PC-9 (cell line): ENCODE measurements at regions not wholly inside any gene's neighbourhood (a gene's known extent, or its start where the extent isn't known, plus 50 kb on each side); places are given as distances from the start of the nearest gene placed in this dataset.

ENCODE experiments used
- BruUV-seq: library from RNA; stranded (reverse); fragments of 400-500 nt; replicated peaks from 2 replicates; lab custom pipeline; 2021; lab: Mats Ljungman, UMichigan
- CTCF ChIA-PET: fragments of 300-600 bp; sonication (Branson Sonifier 250); formaldehyde crosslinking; loops from one replicate; lab custom pipeline; 2022; ENCODE audit warnings: antibody characterized with exemption; lab: Charles Lee
- POLR2A ChIA-PET: fragments of 300-600 bp; sonication (Branson Sonifier 250); formaldehyde crosslinking; loops from one replicate; lab custom pipeline; 2022; ENCODE audit warnings: antibody characterized with exemption; ENCODE audit not compliant: unreplicated experiment; lab: Charles Lee
- DNase-seq, 2 experiments: peaks; one replicate each; pipeline versions ENCODE4 v3.0.0 to v3.0.0-alpha.2; 2015 to 2022; ENCODE audit warnings: mixed read lengths in 1 of 2
- H2AFZ ChIP-seq: fragments of 200-600 bp; sonication (generic); 2 replicates; pipeline ENCODE4 v1.8.1; 2017; ENCODE audit warnings: antibody characterized with exemption
- H3F3A ChIP-seq: fragments of 200-600 bp; sonication (generic); 2 replicates; pipeline ENCODE4 v1.8.1; 2017; ENCODE audit warnings: antibody characterized with exemption, mild to moderate bottlenecking, low read depth; ENCODE audit not compliant: insufficient read depth
- H3K27ac ChIP-seq: fragments of 200-600 bp; sonication (generic); 2 replicates; pipeline ENCODE4 v1.6.1; 2016; ENCODE audit warnings: mixed run types
- H3K27me3 ChIP-seq: fragments of 200-600 bp; sonication (generic); 2 replicates; pipeline ENCODE4 v1.6.1; 2016; ENCODE audit warnings: low read depth, mixed run types; ENCODE audit not compliant: insufficient read depth
- H3K36me3 ChIP-seq: fragments of 200-600 bp; sonication (generic); 2 replicates; pipeline ENCODE4 v1.6.1; 2016; ENCODE audit warnings: low read depth, mixed run types
- H3K4me1 ChIP-seq: fragments of 200-600 bp; sonication (generic); replicated peaks from 2 replicates; pipeline ENCODE4 v1.6.1; 2016; ENCODE audit warnings: mixed run types; ENCODE audit not compliant: insufficient read depth
- H3K4me2 ChIP-seq: fragments of 200-600 bp; sonication (generic); 2 replicates; pipeline ENCODE4 v1.6.1; 2017; ENCODE audit warnings: mixed run types
- H3K4me3 ChIP-seq: fragments of 200-600 bp; sonication (generic); 2 replicates; pipeline ENCODE4 v1.6.1; 2016; ENCODE audit warnings: mixed run types
- H3K79me2 ChIP-seq: fragments of 200-600 bp; sonication (generic); 2 replicates; pipeline ENCODE4 v1.6.1; 2017; ENCODE audit warnings: low read depth, mixed run types
- H3K9me2 ChIP-seq: fragments of 200-600 bp; sonication (generic); 2 replicates; pipeline ENCODE4 v1.8.1; 2017; ENCODE audit warnings: mild to moderate bottlenecking; ENCODE audit not compliant: insufficient read depth
- H3K9me3 ChIP-seq: fragments of 200-600 bp; sonication (generic); 2 replicates; pipeline ENCODE4 v1.8.1; 2016; ENCODE audit warnings: low read depth; ENCODE audit not compliant: insufficient read depth
- H4K20me1 ChIP-seq: fragments of 200-600 bp; sonication (generic); 2 replicates; pipeline ENCODE4 v1.8.1; 2017; ENCODE audit not compliant: insufficient read depth
- EZH2 ChIP-seq: fragments of 200-600 bp; sonication (generic); IDR thresholded peaks from 2 replicates; pipeline ENCODE4 v1.8.0; 2017; ENCODE audit warnings: antibody characterized with exemption, low read depth
- intact Hi-C: fragments of 100-400 bp; cut with micrococcal nuclease; formaldehyde crosslinking; loops from one replicate; pipeline ENCODE4 v1.10.0; 2022; ENCODE audit not compliant: unreplicated experiment
- TF ChIP-seq, protein P1 (sequence below): fragments of 200-600 bp; sonication (generic); conservative IDR thresholded peaks from 2 replicates; pipeline ENCODE4 v1.6.1; 2017; ENCODE audit warnings: mixed run types, antibody characterized with exemption, mild to moderate bottlenecking, moderate library complexity

DNA sequence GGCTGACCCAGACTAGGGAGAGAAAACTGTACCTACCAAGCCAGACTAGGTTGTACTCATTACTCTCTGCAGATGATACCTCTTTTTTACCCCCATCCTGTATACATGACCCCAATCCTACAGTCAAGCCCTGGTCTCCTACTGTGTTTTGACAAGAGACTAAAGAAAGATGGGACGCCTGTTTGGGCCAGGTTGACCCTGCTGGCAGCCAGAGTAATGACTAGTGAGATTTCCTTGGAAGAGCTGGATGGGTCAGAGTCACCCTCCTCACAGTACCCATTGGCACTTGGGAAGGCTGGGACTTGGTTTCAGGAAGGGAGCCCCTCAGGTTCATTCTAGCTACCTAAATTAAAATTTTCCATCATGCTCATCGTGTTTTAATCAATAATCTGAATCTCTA lies 89.7 kb upstream of the NR4A3 start:
- no TSS peak for BruUV-seq
- ChIA-PET CTCF (no interaction called here), POLR2A (no interaction called here)
- Histone ChIP-seq H3F3A (no peaks in the 10 kb centered on the region), H3K27me3 (no peaks in the 10 kb centered on the region), H3K27ac (no peak overlapping the region), H4K20me1 (no peaks in the 10 kb centered on the region; the same call in 1 of the 2 replicates), H3K4me1 (no peaks in the 10 kb centered on the region), H3K4me3 (no peak overlapping the region), H3K36me3 (no peaks in the 10 kb centered on the region), H3K79me2 (no peaks in the 10 kb centered on the region), H3K4me2 (no peak overlapping the region), H3K9me3 (no peaks in the 10 kb centered on the region), H3K9me2 (no peaks in the 10 kb centered on the region; the same call in 1 of the 2 replicates), H2AFZ (no peak overlapping the region)
- intact Hi-C loops = no loop called here
- TF ChIP-seq, protein P1, sequence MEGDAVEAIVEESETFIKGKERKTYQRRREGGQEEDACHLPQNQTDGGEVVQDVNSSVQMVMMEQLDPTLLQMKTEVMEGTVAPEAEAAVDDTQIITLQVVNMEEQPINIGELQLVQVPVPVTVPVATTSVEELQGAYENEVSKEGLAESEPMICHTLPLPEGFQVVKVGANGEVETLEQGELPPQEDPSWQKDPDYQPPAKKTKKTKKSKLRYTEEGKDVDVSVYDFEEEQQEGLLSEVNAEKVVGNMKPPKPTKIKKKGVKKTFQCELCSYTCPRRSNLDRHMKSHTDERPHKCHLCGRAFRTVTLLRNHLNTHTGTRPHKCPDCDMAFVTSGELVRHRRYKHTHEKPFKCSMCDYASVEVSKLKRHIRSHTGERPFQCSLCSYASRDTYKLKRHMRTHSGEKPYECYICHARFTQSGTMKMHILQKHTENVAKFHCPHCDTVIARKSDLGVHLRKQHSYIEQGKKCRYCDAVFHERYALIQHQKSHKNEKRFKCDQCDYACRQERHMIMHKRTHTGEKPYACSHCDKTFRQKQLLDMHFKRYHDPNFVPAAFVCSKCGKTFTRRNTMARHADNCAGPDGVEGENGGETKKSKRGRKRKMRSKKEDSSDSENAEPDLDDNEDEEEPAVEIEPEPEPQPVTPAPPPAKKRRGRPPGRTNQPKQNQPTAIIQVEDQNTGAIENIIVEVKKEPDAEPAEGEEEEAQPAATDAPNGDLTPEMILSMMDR = no peak
- TF ChIP-seq EZH2 = no peak
- no peak for DNase-seq

DNA sequence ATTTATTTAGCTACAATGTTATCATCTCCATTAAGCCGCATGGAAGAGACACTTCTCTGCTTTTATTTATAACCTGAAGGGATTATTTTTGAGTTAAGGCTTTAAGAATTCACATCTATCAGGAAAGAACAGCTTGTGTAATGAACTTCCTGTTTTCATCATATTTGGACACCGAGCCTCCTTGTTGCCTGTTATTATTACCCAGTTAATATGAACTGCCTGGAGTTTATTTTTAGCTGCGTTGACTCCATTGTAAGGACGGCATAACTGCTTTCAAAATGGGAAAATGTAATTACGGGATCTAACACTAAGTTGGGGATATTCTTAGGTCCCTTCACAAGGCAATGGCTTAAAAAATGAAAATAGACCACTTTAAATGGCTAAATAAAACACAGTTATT lies 89.0 kb upstream of the NR4A3 start:
- Histone ChIP-seq H4K20me1 (no peaks in the 10 kb centered on the region; the same call in 1 of the 2 replicates), H3K27ac (no peak overlapping the region), H3K4me2 (no peak overlapping the region), H3F3A (no peaks in the 10 kb centered on the region), H3K4me1 (no peaks in the 10 kb centered on the region), H3K4me3 (no peak overlapping the region), H3K79me2 (no peaks in the 10 kb centered on the region), H3K36me3 (no peaks in the 10 kb centered on the region), H3K27me3 (no peaks in the 10 kb centered on the region), H3K9me3 (no peaks in the 10 kb centered on the region), H2AFZ (no peak overlapping the region), H3K9me2 (no peaks in the 10 kb centered on the region; the same call in 1 of the 2 replicates)
- no TSS peak for BruUV-seq
- DNase-seq = no peak
- POLR2A ChIA-PET = no interaction called here
- CTCF ChIA-PET = no interaction called here
- TF ChIP-seq, protein P1 = no peak
- no peak for TF ChIP-seq EZH2
- intact Hi-C loops = no loop called here

DNA sequence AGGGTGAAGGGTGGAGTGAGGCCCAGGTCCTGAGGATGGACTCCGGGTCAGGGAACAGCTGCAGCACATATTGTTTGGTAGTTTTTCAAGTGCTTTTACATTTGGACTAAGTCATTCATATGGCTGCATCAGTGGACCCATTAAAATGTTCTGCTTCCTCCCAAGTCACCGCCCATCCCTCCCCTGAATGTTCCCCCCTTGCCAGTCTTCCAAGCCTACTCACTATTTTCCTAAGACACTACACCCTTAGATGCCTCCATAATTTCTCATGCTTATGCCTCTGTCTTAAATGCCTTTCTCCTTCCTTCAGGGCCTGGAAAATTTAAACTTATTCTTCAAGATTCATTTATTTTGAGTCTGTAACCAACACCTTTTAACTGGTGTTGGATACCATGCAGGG lies 86.6 kb upstream of the NR4A3 start:
- no peak overlapping the region for H2AFZ ChIP-seq
- H3K27ac ChIP-seq = no peak overlapping the region
- H3K27me3 ChIP-seq = no peaks in the 10 kb centered on the region
- no peaks in the 10 kb centered on the region; the same call in 1 of the 2 replicates for H4K20me1 ChIP-seq
- H3K79me2 ChIP-seq = no peaks in the 10 kb centered on the region
- ChIA-PET POLR2A (no interaction called here), CTCF (no interaction called here)
- H3K4me3 ChIP-seq = no peak overlapping the region
- intact Hi-C loops = no loop called here
- TF ChIP-seq, protein P1 = no peak
- TF ChIP-seq EZH2 = no peak
- H3F3A ChIP-seq = no peaks in the 10 kb centered on the region
- no peaks in the 10 kb centered on the region; the same call in 1 of the 2 replicates for H3K9me2 ChIP-seq
- no peaks in the 10 kb centered on the region for H3K36me3 ChIP-seq
- H3K9me3 ChIP-seq = no peaks in the 10 kb centered on the region
- no TSS peak for BruUV-seq
- H3K4me1 ChIP-seq = no peaks in the 10 kb centered on the region
- H3K4me2 ChIP-seq = no peak overlapping the region
- DNase-seq = no peak
